Activated gamma-delta T cell (primary cell): ENCODE measurements at regions not wholly inside any gene's neighbourhood (a gene's known extent, or its start where the extent isn't known, plus 50 kb on each side); places are given as distances from the start of the nearest gene placed in this dataset.
"Not testable (repeated sequence)": the region's sequence is repeated elsewhere in the genome, so short reads cannot be mapped to it uniquely, and the experiment has no call there.

Source experiments
- DNase-seq: peaks from one replicate; lab custom pipeline; 2025; lab: John Stamatoyannopoulos, UW

- DNase-seq = no peak
Measured at GRCh38 chr1:221994939-221995338, 253.1 kb upstream of the DUSP10 start.

GRCh38 chr1:221994274-221994698, 252.4 kb upstream of the DUSP10 start:
- DNase-seq = no peak

- DNase-seq = no peak
Measured at GRCh38 chr1:221993444-221993948, 251.6 kb upstream of the DUSP10 start.

- no peak for DNase-seq
Measured at GRCh38 chr1:221992427-221992826, 250.5 kb upstream of the DUSP10 start.

GRCh38 chr1:221991221-221991620, 249.3 kb upstream of the DUSP10 start:
- no peak for DNase-seq

GRCh38 chr1:221989741-221990140, 247.9 kb upstream of the DUSP10 start:
- no peak for DNase-seq

GRCh38 chr1:221988829-221989228, 246.9 kb upstream of the DUSP10 start:
- DNase-seq = no peak

- DNase-seq = no peak
Measured at GRCh38 chr1:221987860-221988520, 246.1 kb upstream of the DUSP10 start.

GRCh38 chr1:221983444-221983843, 241.6 kb upstream of the DUSP10 start:
- no peak for DNase-seq

- DNase-seq = no peak
Measured at GRCh38 chr1:221981461-221981860, 239.6 kb upstream of the DUSP10 start.

- DNase-seq = no peak
Measured at GRCh38 chr1:221979444-221980032, 237.6 kb upstream of the DUSP10 start.

GRCh38 chr1:221978631-221979334, 236.9 kb upstream of the DUSP10 start:
- DNase-seq = not testable (repeated sequence)

GRCh38 chr1:221973787-221974186, 231.9 kb upstream of the DUSP10 start:
- DNase-seq = not testable (repeated sequence)

GRCh38 chr1:221972276-221973235, 230.7 kb upstream of the DUSP10 start:
- no peak for DNase-seq

GRCh38 chr1:221971035-221971434, 229.1 kb upstream of the DUSP10 start:
- not testable (repeated sequence) for DNase-seq

GRCh38 chr1:221969298-221969858, 227.5 kb upstream of the DUSP10 start:
- DNase-seq = not testable (repeated sequence)

- not testable (repeated sequence) for DNase-seq
Measured at GRCh38 chr1:221967538-221967937, 225.6 kb upstream of the DUSP10 start.

- DNase-seq = not testable (repeated sequence)
Measured at GRCh38 chr1:221966888-221967287, 225.0 kb upstream of the DUSP10 start.

- DNase-seq = not testable (repeated sequence)
Measured at GRCh38 chr1:221965891-221966290, 224.0 kb upstream of the DUSP10 start.

GRCh38 chr1:221965252-221965651, 223.4 kb upstream of the DUSP10 start:
- no peak for DNase-seq

- DNase-seq = no peak
Measured at GRCh38 chr1:221963742-221964141, 221.9 kb upstream of the DUSP10 start.
